ENCODE measurements at regions not wholly inside any gene's neighbourhood (a gene's known extent, or its start where the extent isn't known, plus 50 kb on each side); places are given as distances from the start of the nearest gene placed in this dataset.
"Not testable (repeated sequence)": the region's sequence is repeated elsewhere in the genome, so short reads cannot be mapped to it uniquely, and the experiment has no call there.

- DNase-seq = no peak
- no peak overlapping the region for H3K4me3 Mint-ChIP-seq
- no peak overlapping the region for H3K27ac Mint-ChIP-seq
- H3K4me1 Mint-ChIP-seq (ENCODE audit: low read depth) = no peaks in the 10 kb centered on the region
- no peaks in the 10 kb centered on the region for H3K9me3 Mint-ChIP-seq
- no peaks in the 10 kb centered on the region for H3K36me3 Mint-ChIP-seq (ENCODE audit: low read depth)
- peaks cover 12% of the 10 kb centered on the region for H3K27me3 Mint-ChIP-seq
Observed at GRCh38 chr2:31711737-31712136, 131.0 kb upstream of the SRD5A2 start.

DNA sequence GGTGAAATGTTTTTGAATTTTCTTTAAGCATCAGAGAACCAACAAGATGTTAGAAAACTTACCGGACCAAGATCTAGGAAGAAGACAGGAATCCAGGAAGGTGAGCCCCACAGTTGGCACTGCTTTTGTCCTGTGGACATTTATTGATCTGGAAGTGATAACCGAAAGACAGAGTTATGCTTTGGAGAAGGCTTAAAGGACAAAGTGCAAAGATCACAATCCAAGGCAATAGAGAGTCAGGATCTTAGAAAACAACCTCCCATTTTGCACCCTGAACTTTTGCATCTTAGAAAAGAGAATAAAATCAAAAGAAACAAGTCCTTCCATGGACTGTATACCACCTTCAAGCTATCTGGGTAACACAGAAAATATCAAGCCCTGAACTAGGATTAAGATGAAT, 129.4 kb upstream of the SRD5A2 start:
- Mint-ChIP-seq H3K4me1 (ENCODE audit: low read depth) (no peaks in the 10 kb centered on the region), H3K4me3 (no peak overlapping the region), H3K36me3 (ENCODE audit: low read depth) (no peaks in the 10 kb centered on the region), H3K9me3 (no peaks in the 10 kb centered on the region), H3K27me3 (peaks cover 12% of the 10 kb centered on the region), H3K27ac (no peak overlapping the region)
- no peak for DNase-seq

- DNase-seq = no peak
- Mint-ChIP-seq H3K27me3 (peaks cover 12% of the 10 kb centered on the region), H3K4me3 (no peak overlapping the region), H3K4me1 (ENCODE audit: low read depth) (no peaks in the 10 kb centered on the region), H3K36me3 (ENCODE audit: low read depth) (no peaks in the 10 kb centered on the region), H3K27ac (no peak overlapping the region), H3K9me3 (no peaks in the 10 kb centered on the region)
Observed at GRCh38 chr2:31707992-31708391, 127.3 kb upstream of the SRD5A2 start.

GRCh38 chr2:31704561-31705212, 123.9 kb upstream of the SRD5A2 start:
- Mint-ChIP-seq H3K4me3 (no peak overlapping the region), H3K27me3 (peaks cover 2% of the 10 kb centered on the region), H3K27ac (no peak overlapping the region), H3K36me3 (ENCODE audit: low read depth) (no peaks in the 10 kb centered on the region), H3K4me1 (ENCODE audit: low read depth) (no peaks in the 10 kb centered on the region), H3K9me3 (peaks cover 12% of the 10 kb centered on the region)
- DNase-seq = no peak

- H3K27me3 Mint-ChIP-seq = peaks cover 2% of the 10 kb centered on the region
- no peak overlapping the region for H3K4me3 Mint-ChIP-seq
- H3K4me1 Mint-ChIP-seq (ENCODE audit: low read depth) = no peaks in the 10 kb centered on the region
- no peak overlapping the region for H3K27ac Mint-ChIP-seq
- H3K36me3 Mint-ChIP-seq (ENCODE audit: low read depth) = no peaks in the 10 kb centered on the region
- DNase-seq = no peak
- peaks cover 23% of the 10 kb centered on the region for H3K9me3 Mint-ChIP-seq
Observed at GRCh38 chr2:31703253-31703652, 122.5 kb upstream of the SRD5A2 start.

GRCh38 chr2:31698722-31699121, 118.0 kb upstream of the SRD5A2 start:
- Mint-ChIP-seq H3K4me1 (ENCODE audit: low read depth) (no peaks in the 10 kb centered on the region), H3K27ac (no peak overlapping the region), H3K4me3 (no peak overlapping the region), H3K9me3 (peaks cover 55% of the 10 kb centered on the region), H3K36me3 (ENCODE audit: low read depth) (no peaks in the 10 kb centered on the region), H3K27me3 (no peaks in the 10 kb centered on the region)
- DNase-seq = no peak

DNA sequence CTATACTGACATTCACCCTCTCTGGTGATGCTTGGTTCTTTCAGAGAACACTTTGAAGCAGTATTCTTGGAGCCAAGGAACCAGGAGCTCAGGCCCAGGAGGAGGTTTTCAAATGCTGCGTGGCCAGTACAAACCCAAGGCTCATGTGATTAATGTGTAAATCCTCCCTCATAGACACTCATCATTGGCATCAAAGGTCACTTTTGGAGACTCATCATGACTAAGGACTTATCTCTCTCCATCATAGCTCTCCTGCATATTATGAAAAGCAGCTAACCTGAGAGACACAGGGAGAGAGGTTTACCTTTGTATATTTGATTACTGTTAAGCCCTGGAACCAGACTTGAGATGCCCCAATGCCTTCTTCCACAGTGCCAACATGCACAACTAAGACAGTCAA, 115.3 kb upstream of the SRD5A2 start:
- no peaks in the 10 kb centered on the region for H3K4me1 Mint-ChIP-seq (ENCODE audit: low read depth)
- H3K9me3 Mint-ChIP-seq = peaks cover 56% of the 10 kb centered on the region
- peaks cover 5% of the 10 kb centered on the region for H3K36me3 Mint-ChIP-seq (ENCODE audit: low read depth)
- no peak overlapping the region for H3K4me3 Mint-ChIP-seq
- no peaks in the 10 kb centered on the region for H3K27me3 Mint-ChIP-seq
- H3K27ac Mint-ChIP-seq = no peak overlapping the region
- no peak for DNase-seq

GRCh38 chr2:31694444-31694843, 113.7 kb upstream of the SRD5A2 start:
- no peak for DNase-seq
- H3K27ac Mint-ChIP-seq = no peak overlapping the region
- no peaks in the 10 kb centered on the region for H3K27me3 Mint-ChIP-seq
- no peak overlapping the region for H3K4me3 Mint-ChIP-seq
- H3K9me3 Mint-ChIP-seq = peaks cover 58% of the 10 kb centered on the region
- peaks cover 5% of the 10 kb centered on the region for H3K36me3 Mint-ChIP-seq (ENCODE audit: low read depth)
- no peaks in the 10 kb centered on the region for H3K4me1 Mint-ChIP-seq (ENCODE audit: low read depth)

GRCh38 chr2:31693882-31694281, 113.1 kb upstream of the SRD5A2 start:
- H3K27ac Mint-ChIP-seq = no peak overlapping the region
- H3K9me3 Mint-ChIP-seq = peaks cover 56% of the 10 kb centered on the region
- no peak overlapping the region for H3K4me3 Mint-ChIP-seq
- peaks cover 5% of the 10 kb centered on the region for H3K36me3 Mint-ChIP-seq (ENCODE audit: low read depth)
- H3K27me3 Mint-ChIP-seq = no peaks in the 10 kb centered on the region
- H3K4me1 Mint-ChIP-seq (ENCODE audit: low read depth) = no peaks in the 10 kb centered on the region
- DNase-seq = no peak

DNA sequence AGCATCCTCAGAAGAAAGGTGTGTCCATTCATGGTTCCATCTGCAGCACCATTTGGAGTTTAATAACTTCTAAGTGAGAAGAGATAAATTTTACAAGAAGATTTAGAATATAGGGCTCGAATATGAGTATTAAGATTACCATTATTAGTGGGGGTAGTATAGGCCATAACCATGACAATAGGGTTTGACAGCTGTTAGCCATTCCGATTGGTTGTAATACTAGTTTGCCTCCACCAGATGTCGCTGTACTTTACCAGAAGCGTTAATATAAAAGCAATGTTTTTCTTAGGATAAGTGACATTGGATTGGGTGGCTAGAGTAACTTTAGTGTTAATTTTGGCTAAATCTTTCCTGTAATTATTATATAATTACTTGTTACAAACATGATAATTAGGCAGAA, 107.5 kb upstream of the SRD5A2 start:
- Mint-ChIP-seq H3K4me3 (no peak overlapping the region), H3K27ac (no peak overlapping the region), H3K9me3 (peaks cover 27% of the 10 kb centered on the region), H3K4me1 (ENCODE audit: low read depth) (no peaks in the 10 kb centered on the region), H3K36me3 (ENCODE audit: low read depth) (peaks cover 5% of the 10 kb centered on the region), H3K27me3 (peaks cover 9% of the 10 kb centered on the region)
- no peak for DNase-seq

DNA sequence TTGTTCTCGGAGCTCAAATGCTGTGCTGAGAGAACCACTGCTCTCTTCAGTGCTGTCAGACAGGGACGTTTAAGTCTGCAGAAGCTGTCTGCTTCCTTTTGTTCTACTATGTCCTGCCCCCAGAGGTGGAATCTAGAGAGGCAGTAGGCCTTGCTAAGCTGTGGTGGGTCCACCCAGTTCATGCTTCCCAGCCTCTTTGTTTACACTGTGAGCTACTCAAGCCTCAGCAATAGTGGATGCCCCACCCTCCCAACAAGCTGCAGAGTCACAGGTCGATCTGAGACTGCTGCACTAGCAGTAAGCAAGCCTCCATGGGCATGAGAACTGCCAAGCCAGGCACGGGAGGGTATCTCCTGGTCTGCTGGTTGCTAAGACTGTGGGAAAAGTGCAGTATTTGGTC, 102.8 kb upstream of the SRD5A2 start:
- not testable (repeated sequence) for H3K4me1 Mint-ChIP-seq (ENCODE audit: low read depth); DNase-seq; H3K4me3 Mint-ChIP-seq; H3K36me3 Mint-ChIP-seq (ENCODE audit: low read depth); H3K27ac Mint-ChIP-seq
- Mint-ChIP-seq H3K27me3 (peaks cover 12% of the 10 kb centered on the region), H3K9me3 (peaks cover 24% of the 10 kb centered on the region)

- Mint-ChIP-seq H3K4me1 (ENCODE audit: low read depth) (no peaks in the 10 kb centered on the region), H3K4me3 (no peak overlapping the region), H3K9me3 (peaks cover 27% of the 10 kb centered on the region), H3K27me3 (no peaks in the 10 kb centered on the region), H3K27ac (no peak overlapping the region), H3K36me3 (ENCODE audit: low read depth) (no peaks in the 10 kb centered on the region)
- no peak for DNase-seq
Observed at GRCh38 chr2:31675485-31675901, 94.8 kb upstream of the SRD5A2 start.

- no peak for DNase-seq
- Mint-ChIP-seq H3K4me1 (ENCODE audit: low read depth) (no peaks in the 10 kb centered on the region), H3K27ac (no peak overlapping the region), H3K27me3 (no peaks in the 10 kb centered on the region), H3K9me3 (peaks cover 31% of the 10 kb centered on the region), H3K4me3 (no peak overlapping the region), H3K36me3 (ENCODE audit: low read depth) (no peaks in the 10 kb centered on the region)
Observed at GRCh38 chr2:31674446-31674845, 93.7 kb upstream of the SRD5A2 start.

DNA sequence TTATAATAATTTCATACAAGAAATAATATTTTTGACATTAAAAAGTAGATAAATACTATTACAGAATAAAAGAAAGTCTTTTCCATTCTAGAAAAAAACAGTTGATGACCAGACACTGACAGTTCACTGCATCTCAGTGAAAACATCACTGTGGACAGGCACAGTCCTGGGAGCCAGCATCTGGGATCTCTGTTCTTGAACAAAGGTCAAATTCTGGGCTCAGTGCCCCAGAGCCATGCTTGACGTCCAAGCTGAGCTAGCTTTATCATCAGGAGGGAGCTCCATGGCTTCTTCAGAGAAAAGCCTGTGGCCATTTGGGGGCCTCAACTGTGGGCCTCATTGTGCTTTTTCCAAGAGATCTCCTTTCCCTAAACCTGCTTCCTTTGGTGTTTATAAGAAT, 86.1 kb upstream of the SRD5A2 start:
- DNase-seq = no peak
- no peak overlapping the region for H3K27ac Mint-ChIP-seq
- peaks cover 19% of the 10 kb centered on the region for H3K9me3 Mint-ChIP-seq
- no peaks in the 10 kb centered on the region for H3K36me3 Mint-ChIP-seq (ENCODE audit: low read depth)
- no peak overlapping the region for H3K4me3 Mint-ChIP-seq
- H3K27me3 Mint-ChIP-seq = peaks cover under 1% of the 10 kb centered on the region
- H3K4me1 Mint-ChIP-seq (ENCODE audit: low read depth) = no peaks in the 10 kb centered on the region

- no peak overlapping the region for H3K4me3 Mint-ChIP-seq
- no peak overlapping the region for H3K27ac Mint-ChIP-seq
- H3K27me3 Mint-ChIP-seq = peaks cover 5% of the 10 kb centered on the region
- no peak for DNase-seq
- H3K4me1 Mint-ChIP-seq (ENCODE audit: low read depth) = no peaks in the 10 kb centered on the region
- H3K36me3 Mint-ChIP-seq (ENCODE audit: low read depth) = no peaks in the 10 kb centered on the region
- peaks cover 8% of the 10 kb centered on the region for H3K9me3 Mint-ChIP-seq
Observed at GRCh38 chr2:31664949-31665724, 84.4 kb upstream of the SRD5A2 start.
